WTC11 (cell line): ENCODE measurements at regions not wholly inside any gene's neighbourhood (a gene's known extent, or its start where the extent isn't known, plus 50 kb on each side); places are given as distances from the start of the nearest gene placed in this dataset.

Source experiments
- ATAC-seq: fragments of 200-7000 bp; cut with Tn5 transposase; 2 replicates; pipeline ENCODE4 v1.10.0; 2021; ENCODE audit warnings: mild to moderate bottlenecking, moderate library complexity
- CTCF ChIA-PET: fragments of 300-600 bp; sonication (Branson Sonifier 250); formaldehyde crosslinking; loops from one replicate; lab custom pipeline; 2021; ENCODE audit warnings: antibody characterized with exemption; lab: Charles Lee
- POLR2A ChIA-PET: fragments of 350-600 bp; sonication (Branson Sonifier 250); formaldehyde crosslinking; loops from one replicate; lab custom pipeline; 2021; ENCODE audit warnings: antibody characterized with exemption; lab: Charles Lee
- DNase-seq: peaks from one replicate; pipeline ENCODE4 v3.0.0; 2021; ENCODE audit warnings: low spot score
- H3K27ac Mint-ChIP-seq: 2 replicates; pipeline ENCODE4 v1.8.0; 2021; ENCODE audit warnings: mixed read lengths
- H3K27me3 Mint-ChIP-seq: 2 replicates; pipeline ENCODE4 v1.8.0; 2021; ENCODE audit warnings: low read depth, mild to moderate bottlenecking, moderate library complexity, mixed read lengths
- H3K36me3 Mint-ChIP-seq: 2 replicates; pipeline ENCODE4 v1.8.0; 2021; ENCODE audit warnings: mixed read lengths
- H3K4me1 Mint-ChIP-seq: 2 replicates; pipeline ENCODE4 v1.8.0; 2022; ENCODE audit warnings: mixed read lengths
- H3K4me3 Mint-ChIP-seq: 2 replicates; pipeline ENCODE4 v1.8.0; 2021; ENCODE audit warnings: mild to moderate bottlenecking, moderate library complexity, mixed read lengths
- H3K9me3 Mint-ChIP-seq: 2 replicates; pipeline ENCODE4 v1.8.0; 2021; ENCODE audit warnings: mixed read lengths
- ATF3 ChIP-seq: sonication (generic); formaldehyde crosslinking; conservative IDR thresholded peaks from 2 replicates; pipeline ENCODE4 v1.8.1; 2022; ENCODE audit warnings: mild to moderate bottlenecking, missing genetic modification reagents
- CREM ChIP-seq: sonication (generic); formaldehyde crosslinking; IDR thresholded peaks from 2 replicates; pipeline ENCODE4 v1.8.1; 2022; ENCODE audit warnings: mild to moderate bottlenecking, missing genetic modification reagents, moderate library complexity
- EMX1 ChIP-seq: fragments of 250-450 bp; sonication (Bioruptor Pico); IDR thresholded peaks from 2 replicates; pipeline ENCODE4 v1.8.0; 2021; ENCODE audit warnings: mild to moderate bottlenecking
- ERG ChIP-seq: fragments of 250-450 bp; sonication (Bioruptor Pico); IDR thresholded peaks from 2 replicates; pipeline ENCODE4 v1.8.0; 2021; ENCODE audit warnings: mild to moderate bottlenecking
- NFE2L1 ChIP-seq: sonication (generic); formaldehyde crosslinking; IDR thresholded peaks from 2 replicates; pipeline ENCODE4 v1.8.1; 2023; ENCODE audit warnings: missing genetic modification reagents
- NFYB ChIP-seq: sonication (generic); formaldehyde crosslinking; conservative IDR thresholded peaks from 2 replicates; pipeline ENCODE4 v1.8.0; 2022; ENCODE audit warnings: low read depth, missing genetic modification reagents
- RORB ChIP-seq: fragments of 250-450 bp; sonication (Bioruptor Pico); IDR thresholded peaks from 2 replicates; pipeline ENCODE4 v1.9.0; 2021; ENCODE audit warnings: mild to moderate bottlenecking
- SMAD3 ChIP-seq: sonication (generic); formaldehyde crosslinking; IDR thresholded peaks from 2 replicates; pipeline ENCODE4 v1.8.0; 2022; ENCODE audit warnings: missing genetic modification reagents, mild to moderate bottlenecking, borderline replicate concordance
- SMAD4 ChIP-seq: sonication (generic); formaldehyde crosslinking; IDR thresholded peaks from 2 replicates; pipeline ENCODE4 v1.8.0; 2022; ENCODE audit warnings: mild to moderate bottlenecking, missing genetic modification reagents
- ZNF138 ChIP-seq: sonication (generic); formaldehyde crosslinking; conservative IDR thresholded peaks from 2 replicates; pipeline ENCODE4 v1.8.1; 2022; ENCODE audit warnings: mild to moderate bottlenecking, moderate library complexity, missing genetic modification reagents
- ZNF281 ChIP-seq: sonication (generic); formaldehyde crosslinking; IDR thresholded peaks from 2 replicates; pipeline ENCODE4 v1.8.0; 2023; ENCODE audit warnings: mild to moderate bottlenecking, missing genetic modification reagents
- ZNF423 ChIP-seq: fragments of 250-450 bp; sonication (Bioruptor Pico); IDR thresholded peaks from 2 replicates; pipeline ENCODE4 v2.1.2; 2022; ENCODE audit warnings: mild to moderate bottlenecking, moderate library complexity
- ZNF532 ChIP-seq: fragments of 250-450 bp; sonication (Bioruptor Pico); IDR thresholded peaks from 2 replicates; pipeline ENCODE4 v1.9.0; 2021; ENCODE audit warnings: mild to moderate bottlenecking, borderline replicate concordance

GRCh38 chr9:78572266-78572665 is 275.3 kb downstream of the PSAT1 start:
- ChIA-PET CTCF (no interaction called here), POLR2A (no interaction called here)
- TF ChIP-seq NFE2L1 (CRISPR knock-in tag) (no peak), ZNF138 (CRISPR knock-in tag) (no peak), NFYB (CRISPR knock-in tag) (no peak)
- no peak for DNase-seq
- no peak for ATAC-seq
- peaks cover 40% of the 10 kb centered on the region for H3K4me1 Mint-ChIP-seq
- no peaks in the 10 kb centered on the region for H3K36me3 Mint-ChIP-seq
- H3K9me3 Mint-ChIP-seq, result peaks cover 6% of the 10 kb centered on the region; the same call in 1 of the 2 replicates
- H3K27ac Mint-ChIP-seq, result no peak overlapping the region
- no peak overlapping the region for H3K4me3 Mint-ChIP-seq
- H3K27me3 Mint-ChIP-seq, result no peaks in the 10 kb centered on the region

GRCh38 chr9:78573205-78573604 is 276.3 kb downstream of the PSAT1 start:
- POLR2A ChIA-PET, result no interaction called here
- CTCF ChIA-PET, result no interaction called here
- no peaks in the 10 kb centered on the region for H3K36me3 Mint-ChIP-seq
- H3K27ac Mint-ChIP-seq, result no peak overlapping the region; the same call in 1 of the 2 replicates
- no peak for DNase-seq
- ATAC-seq, result no peak
- H3K9me3 Mint-ChIP-seq, result peaks cover 4% of the 10 kb centered on the region; the same call in 1 of the 2 replicates
- H3K27me3 Mint-ChIP-seq, result no peaks in the 10 kb centered on the region
- peaks cover 40% of the 10 kb centered on the region for H3K4me1 Mint-ChIP-seq
- H3K4me3 Mint-ChIP-seq, result no peak overlapping the region
- TF ChIP-seq CREM (CRISPR knock-in tag) (no peak), SMAD4 (no peak), ERG (no peak), ZNF532 (CRISPR knock-in tag) (no peak)

GRCh38 chr9:78573669-78574068 is 276.7 kb downstream of the PSAT1 start:
- no peak for DNase-seq
- no peak overlapping the region for H3K27ac Mint-ChIP-seq
- H3K36me3 Mint-ChIP-seq, result no peaks in the 10 kb centered on the region
- H3K4me3 Mint-ChIP-seq, result no peak overlapping the region
- peak; percentile 51 for ATAC-seq
- peaks cover 40% of the 10 kb centered on the region for H3K4me1 Mint-ChIP-seq
- ChIA-PET POLR2A (no interaction called here), CTCF (no interaction called here)
- TF ChIP-seq EMX1 (CRISPR knock-in tag) (no peak), NFYB (CRISPR knock-in tag) (no peak), ZNF423 (no peak), ATF3 (CRISPR knock-in tag) (no peak), SMAD3 (CRISPR knock-in tag) (no peak), ZNF281 (no peak), RORB (CRISPR knock-in tag) (no peak)
- H3K9me3 Mint-ChIP-seq, result 0 out of 2 replicates have a peak, but pooled peaks cover 3% of the 10 kb centered on the region
- no peaks in the 10 kb centered on the region for H3K27me3 Mint-ChIP-seq
